GM12892 (cell line): ENCODE measurements at regions not wholly inside any gene's neighbourhood (a gene's known extent, or its start where the extent isn't known, plus 50 kb on each side); places are given as distances from the start of the nearest gene placed in this dataset.

Source experiments
- DNase-seq: peaks from one replicate; pipeline ENCODE4 v3.0.0; 2011; ENCODE audit not compliant: insufficient read length
- FAIRE-seq: peaks from 2 replicates; lab custom pipeline; 2011; peaks lifted over from hg19 to GRCh38; lab: Jason Lieb, UNC
- POLR2A ChIP-seq: IDR thresholded peaks from 2 replicates; pipeline ENCODE4 v1.6.1; 2011; ENCODE audit warnings: low read depth, low read length, control low read depth
- POLR2AphosphoS5 ChIP-seq: IDR thresholded peaks from 2 replicates; pipeline ENCODE4 v1.6.1; 2011; ENCODE audit warnings: low read depth, low read length, control low read depth
- TAF1 ChIP-seq: IDR thresholded peaks from 2 replicates; pipeline ENCODE4 v1.6.1; 2011; ENCODE audit warnings: low read depth, mild to moderate bottlenecking, control low read depth, low read length, borderline replicate concordance

- DNase-seq (no peak), FAIRE-seq (no peak)
- TF ChIP-seq POLR2AphosphoS5, result no peak
- no peak for TF ChIP-seq TAF1
- TF ChIP-seq POLR2A, result no peak
These were observed 51.5 kb upstream of the MGAT5 start for GRCh38 chr2:134202371-134202770.

DNA sequence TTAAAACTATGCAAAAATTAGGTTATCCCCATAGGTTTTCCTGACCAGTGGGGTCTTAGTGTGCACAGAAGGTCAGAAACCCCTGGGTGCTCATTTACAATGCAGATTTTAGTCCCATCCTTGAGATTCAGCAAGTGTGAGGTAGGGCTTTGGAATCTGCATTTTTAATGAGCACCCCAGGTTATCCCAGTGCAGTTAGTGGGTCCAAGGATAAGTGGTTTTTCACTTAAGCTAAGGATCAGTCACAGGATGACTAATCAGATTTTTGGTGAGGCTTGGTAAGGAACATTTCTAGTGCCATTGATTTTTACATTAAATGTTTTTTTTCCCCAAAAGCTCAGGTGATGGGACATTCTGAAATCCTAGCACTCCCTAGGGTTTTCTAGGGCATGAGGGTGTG is 50.7 kb upstream of the MGAT5 start:
- DNase-seq (no peak), FAIRE-seq (no peak)
- TF ChIP-seq POLR2A (no peak), POLR2AphosphoS5 (no peak), TAF1 (no peak)
